Esophagus squamous epithelium (tissue), 4 donors: ENCODE measurements at regions not wholly inside any gene's neighbourhood (a gene's known extent, or its start where the extent isn't known, plus 50 kb on each side); places are given as distances from the start of the nearest gene placed in this dataset.

Experiments used
- CTCF ChIP-seq, 6 experiments: fragments of 450-650 bp in 4 of 6; fragments of 200-600 bp in 2 of 6; sonication (generic) in 2 of 6; IDR thresholded peaks; one replicate each; pipeline ENCODE4 v1.5.1; 2016 to 2019; ENCODE audit warnings: antibody characterized with exemption in 6 of 6, mild to moderate bottlenecking in 4 of 6, moderate library complexity in 4 of 6
- POLR2A ChIP-seq, 4 donors: fragments of 450-650 bp; IDR thresholded peaks; one replicate each; pipeline ENCODE4 v1.6.1; 2017; ENCODE audit warnings: antibody characterized with exemption in 4 of 4, mild to moderate bottlenecking in 4 of 4, moderate library complexity in 3 of 4

- TF ChIP-seq CTCF (IDR thresholded peaks at IDR 0.05) (no peak), POLR2A (IDR thresholded peaks at IDR 0.05) (no peak)
These were observed 820.4 kb upstream of the EPHA5 start for GRCh38 chr4:66490729-66491128.
